LNCaP clone FGC (cell line): ENCODE measurements at regions not wholly inside any gene's neighbourhood (a gene's known extent, or its start where the extent isn't known, plus 50 kb on each side); places are given as distances from the start of the nearest gene placed in this dataset.

ENCODE experiments used
- DNase-seq: peaks from one replicate; pipeline ENCODE4 v3.0.0-alpha.2; 2011; ENCODE audit warnings: low read depth
- H3K4me3 ChIP-seq: 2 replicates; pipeline ENCODE4 v1.5.1; 2011; ENCODE audit warnings: mild to moderate bottlenecking, low read depth, low read length, control low read depth
- TF ChIP-seq, protein P1 (sequence below): IDR thresholded peaks from 2 replicates; pipeline ENCODE4 v1.5.1; 2012; ENCODE audit warnings: mild to moderate bottlenecking; ENCODE audit not compliant: control insufficient read depth, insufficient read depth; ENCODE audit errors: extremely low read depth

DNA sequence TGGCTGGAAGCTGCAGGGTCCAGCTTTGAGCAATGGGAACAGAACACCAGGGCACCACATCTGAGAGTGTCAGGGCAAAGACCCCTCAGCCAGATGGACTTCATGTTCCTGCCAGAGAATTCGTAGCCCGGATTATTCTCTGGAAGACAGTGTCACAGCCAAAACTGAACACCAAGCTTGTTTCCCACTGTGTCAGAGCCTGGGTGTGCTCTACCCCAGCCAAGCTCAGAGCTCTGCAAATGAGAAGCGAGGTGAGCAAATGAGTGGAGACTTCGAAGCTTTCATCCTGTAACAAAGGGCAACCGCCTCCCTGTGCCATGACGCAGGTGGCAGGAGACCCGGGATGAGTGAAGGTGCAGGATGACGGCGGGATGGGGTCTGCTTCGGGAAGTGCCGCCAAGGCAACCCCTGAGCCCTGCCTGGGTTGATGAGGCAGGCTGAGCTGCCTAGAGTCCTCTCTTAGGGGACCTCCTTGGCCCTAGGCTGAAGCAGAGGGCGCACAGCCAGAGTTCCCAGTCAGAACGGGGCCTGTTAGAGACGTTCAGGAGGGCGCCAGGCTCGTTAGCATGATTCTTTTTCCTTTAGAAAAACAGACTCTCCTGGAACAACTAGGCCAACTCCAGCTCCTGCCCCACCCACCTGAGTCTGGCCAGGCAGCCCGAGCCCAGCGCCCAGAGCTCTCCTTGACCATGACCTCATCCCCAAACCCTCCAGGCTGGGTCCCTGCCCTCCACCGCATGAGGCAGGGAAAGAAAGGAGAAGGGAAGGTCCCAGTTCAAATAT lies 187.7 kb downstream of the SOD2 start:
- H3K4me3 ChIP-seq = no peak overlapping the region
- TF ChIP-seq, protein P1, sequence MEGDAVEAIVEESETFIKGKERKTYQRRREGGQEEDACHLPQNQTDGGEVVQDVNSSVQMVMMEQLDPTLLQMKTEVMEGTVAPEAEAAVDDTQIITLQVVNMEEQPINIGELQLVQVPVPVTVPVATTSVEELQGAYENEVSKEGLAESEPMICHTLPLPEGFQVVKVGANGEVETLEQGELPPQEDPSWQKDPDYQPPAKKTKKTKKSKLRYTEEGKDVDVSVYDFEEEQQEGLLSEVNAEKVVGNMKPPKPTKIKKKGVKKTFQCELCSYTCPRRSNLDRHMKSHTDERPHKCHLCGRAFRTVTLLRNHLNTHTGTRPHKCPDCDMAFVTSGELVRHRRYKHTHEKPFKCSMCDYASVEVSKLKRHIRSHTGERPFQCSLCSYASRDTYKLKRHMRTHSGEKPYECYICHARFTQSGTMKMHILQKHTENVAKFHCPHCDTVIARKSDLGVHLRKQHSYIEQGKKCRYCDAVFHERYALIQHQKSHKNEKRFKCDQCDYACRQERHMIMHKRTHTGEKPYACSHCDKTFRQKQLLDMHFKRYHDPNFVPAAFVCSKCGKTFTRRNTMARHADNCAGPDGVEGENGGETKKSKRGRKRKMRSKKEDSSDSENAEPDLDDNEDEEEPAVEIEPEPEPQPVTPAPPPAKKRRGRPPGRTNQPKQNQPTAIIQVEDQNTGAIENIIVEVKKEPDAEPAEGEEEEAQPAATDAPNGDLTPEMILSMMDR = no peak
- no peak for DNase-seq

DNA sequence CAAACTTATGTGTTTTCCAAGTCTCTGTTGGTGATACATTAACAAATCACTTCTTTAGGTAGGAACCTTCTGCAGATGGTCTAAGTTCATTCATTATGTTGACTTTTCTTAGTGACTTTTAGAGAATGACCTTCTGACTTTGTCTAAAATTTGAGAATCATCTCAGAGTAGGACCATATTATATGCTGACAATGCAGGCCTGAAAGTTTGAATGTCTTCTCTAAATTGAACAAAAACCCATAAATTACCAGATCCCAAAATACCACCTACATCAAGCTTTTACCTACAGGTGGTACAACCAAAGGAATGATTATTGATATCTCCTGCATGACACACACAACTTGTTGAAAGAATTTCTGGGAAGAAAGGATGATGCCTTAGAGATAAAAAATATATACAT lies 191.5 kb downstream of the SOD2 start:
- TF ChIP-seq, protein P1 = no peak
- DNase-seq = no peak

DNA sequence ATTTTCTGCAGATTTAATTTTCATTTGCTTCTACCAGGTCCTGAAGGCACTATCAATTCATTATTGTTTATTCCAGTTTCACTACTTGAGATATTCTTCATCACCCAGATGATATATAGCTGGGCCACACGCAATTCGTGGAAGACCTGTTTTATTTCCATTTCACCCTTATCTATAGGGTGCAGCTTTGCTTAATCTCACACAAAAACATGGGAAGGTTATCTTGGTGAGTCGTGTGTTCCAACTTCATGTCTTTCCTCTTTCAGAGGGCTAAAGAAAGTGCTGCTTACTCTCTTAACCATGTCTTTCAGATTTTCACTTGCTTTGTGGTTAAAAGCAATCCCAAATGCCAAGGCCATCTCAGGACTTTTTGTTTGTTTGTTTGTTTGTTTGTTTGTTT lies 194.0 kb downstream of the SOD2 start:
- DNase-seq = no peak
- TF ChIP-seq, protein P1 = no peak
- H3K4me3 ChIP-seq = no peak overlapping the region

More for the DNA sequence above, 191.5 kb downstream of the SOD2 start:
- H3K4me3 ChIP-seq = no peak overlapping the region

DNA sequence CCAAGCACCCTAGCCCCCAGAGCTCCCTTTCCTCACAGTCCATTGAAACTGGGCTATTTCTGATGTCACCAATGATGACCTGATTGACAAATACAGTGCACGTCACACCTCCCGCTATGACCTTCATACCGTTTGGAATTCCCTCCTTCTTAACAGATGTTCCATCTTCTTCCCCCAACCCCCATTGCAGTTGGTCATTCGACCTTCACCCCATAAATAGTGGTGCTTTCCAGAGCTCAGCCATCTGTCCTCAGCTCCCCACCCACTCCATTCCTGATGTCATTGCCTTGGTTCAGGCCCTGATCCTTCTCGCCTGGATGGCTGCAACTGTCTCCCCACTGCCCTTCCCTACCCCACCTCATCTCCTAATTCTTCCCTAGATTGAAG lies 198.5 kb downstream of the SOD2 start:
- TF ChIP-seq, protein P1 = no peak
- no peak for DNase-seq
- H3K4me3 ChIP-seq = no peak overlapping the region

DNA sequence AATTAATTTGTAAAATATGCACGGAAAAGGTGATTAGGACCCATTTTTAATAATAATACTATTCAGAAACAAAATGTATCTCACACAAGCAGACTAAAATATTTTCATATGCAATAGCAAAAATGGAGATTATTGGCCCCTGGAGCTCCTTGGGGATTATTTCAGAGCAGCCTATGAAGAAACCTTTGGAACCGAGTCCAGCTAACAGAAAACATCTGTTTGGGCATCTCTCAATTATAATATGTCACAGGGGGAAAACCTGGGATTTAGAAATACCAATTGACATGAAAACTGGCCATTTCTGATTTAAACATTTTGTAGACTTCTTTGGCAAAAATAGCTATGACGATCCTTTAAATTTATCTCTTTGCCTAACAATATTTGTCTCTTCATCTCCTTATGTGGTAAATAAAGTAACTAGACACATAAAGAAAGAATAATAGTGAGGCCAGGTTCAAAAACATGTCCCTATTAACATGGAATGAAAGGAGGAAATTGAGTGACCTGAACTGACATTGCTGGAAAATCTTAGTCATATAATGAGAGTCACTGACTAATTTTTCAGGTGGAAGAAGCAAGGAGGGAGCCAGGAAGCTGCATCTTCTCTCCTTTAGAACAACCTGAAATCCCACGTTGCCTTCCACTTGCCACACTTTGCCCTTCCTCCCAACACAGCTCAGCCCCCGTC lies 199.0 kb downstream of the SOD2 start:
- no peak for DNase-seq
- H3K4me3 ChIP-seq = no peak overlapping the region
- TF ChIP-seq, protein P1 = no peak

DNA sequence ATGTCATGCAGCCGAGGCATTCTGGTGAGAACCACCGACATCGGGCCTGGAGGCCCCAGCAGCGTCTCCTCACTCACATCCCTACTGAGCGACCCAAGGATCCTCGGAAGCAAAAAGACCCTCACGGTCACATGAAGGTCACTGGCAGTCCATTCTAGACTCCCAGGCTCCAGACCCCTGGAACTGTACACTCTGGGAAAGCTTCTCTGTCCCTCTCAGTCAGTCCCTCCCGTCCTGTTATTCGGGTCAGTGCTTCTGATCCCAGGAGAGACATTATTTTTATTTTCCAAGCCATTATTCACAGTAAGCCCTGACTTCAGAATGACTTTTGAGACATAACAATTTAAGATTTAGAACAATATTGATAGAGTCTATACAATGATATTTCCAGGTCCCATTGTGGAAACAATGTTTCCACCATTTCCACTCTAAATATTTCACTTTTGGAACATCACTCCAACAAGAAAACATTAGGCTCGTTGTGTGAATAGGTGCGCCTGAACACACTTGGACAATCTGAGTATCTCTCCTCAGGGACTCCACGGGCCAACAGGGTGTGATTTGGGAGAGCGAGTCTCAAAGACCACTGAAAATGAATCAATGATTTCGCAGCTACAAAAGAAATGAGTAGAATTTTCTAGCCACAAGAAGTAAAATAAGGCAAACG lies 199.7 kb downstream of the SOD2 start:
- no peak overlapping the region for H3K4me3 ChIP-seq
- TF ChIP-seq, protein P1 = no peak
- DNase-seq = no peak
